ENCODE measurements at regions not wholly inside any gene's neighbourhood (a gene's known extent, or its start where the extent isn't known, plus 50 kb on each side); places are given as distances from the start of the nearest gene placed in this dataset.

DNA sequence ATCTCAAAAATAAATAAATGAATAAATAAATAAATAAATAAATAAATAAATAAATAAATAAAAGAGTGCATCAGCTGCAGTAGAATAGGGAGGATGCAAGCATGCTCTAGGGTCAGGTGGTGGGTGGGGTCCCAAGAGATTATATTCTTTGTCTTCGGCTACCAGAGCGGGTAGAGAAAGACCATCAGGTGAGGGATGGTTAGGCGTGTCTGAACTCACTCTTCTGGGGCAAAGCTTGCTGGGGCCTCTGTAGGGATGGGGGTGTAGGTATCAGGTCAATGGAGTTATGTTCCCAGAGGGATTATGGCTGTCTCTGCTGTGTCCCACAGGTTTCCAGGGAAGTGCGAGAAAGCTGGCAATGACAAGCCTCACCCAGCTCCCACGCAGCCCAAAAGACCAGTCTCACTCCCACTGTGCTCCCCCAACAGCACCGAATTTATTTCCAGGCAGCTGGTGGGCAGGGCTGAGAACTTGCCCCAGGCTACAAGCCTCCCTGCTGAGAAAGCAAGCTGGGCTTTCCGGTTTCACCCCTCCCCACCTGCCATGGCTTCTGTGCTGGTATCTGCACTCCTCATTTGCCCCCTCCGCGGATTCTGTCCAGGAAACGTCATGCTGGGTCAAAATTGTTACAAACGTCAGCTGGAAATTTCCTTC, 180.8 kb downstream of the LURAP1L start:
- H3K4me3 ChIP-seq: no peak overlapping the region

DNA sequence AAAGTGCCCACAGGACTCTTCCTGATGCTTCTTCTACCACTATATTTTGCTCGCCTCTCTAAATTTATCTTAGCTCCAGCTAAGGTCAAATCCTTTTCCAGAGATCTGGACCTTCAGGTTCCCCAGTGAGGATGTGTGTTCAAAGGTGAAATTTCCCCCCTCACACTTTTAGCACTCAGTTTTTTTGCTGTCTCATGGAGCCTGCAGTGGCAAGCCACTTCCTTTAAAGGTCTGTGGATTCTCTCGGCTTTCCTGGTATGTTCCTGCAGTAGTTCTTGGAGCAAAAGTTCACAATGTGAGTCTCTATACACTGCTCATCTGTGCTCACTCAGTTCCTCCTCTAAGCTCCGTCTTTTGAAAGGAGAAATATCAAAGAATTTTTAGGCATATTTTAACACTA, 181.4 kb downstream of the LURAP1L start:
- Histone ChIP-seq H3K9me3 (no peaks in the 10 kb centered on the region), H3K36me3 (no peaks in the 10 kb centered on the region), H3K4me3 (no peak overlapping the region), H3K27ac (no peak overlapping the region), H3K27me3 (no peaks in the 10 kb centered on the region), H3K4me1 (no peaks in the 10 kb centered on the region)
- TF ChIP-seq POLR2A (IDR thresholded peaks at IDR 0.05) (no peak), POLR2AphosphoS5 (IDR thresholded peaks at IDR 0.05) (no peak), EP300 (IDR thresholded peaks at IDR 0.05) (no peak)
- TF ChIP-seq, protein P1, sequence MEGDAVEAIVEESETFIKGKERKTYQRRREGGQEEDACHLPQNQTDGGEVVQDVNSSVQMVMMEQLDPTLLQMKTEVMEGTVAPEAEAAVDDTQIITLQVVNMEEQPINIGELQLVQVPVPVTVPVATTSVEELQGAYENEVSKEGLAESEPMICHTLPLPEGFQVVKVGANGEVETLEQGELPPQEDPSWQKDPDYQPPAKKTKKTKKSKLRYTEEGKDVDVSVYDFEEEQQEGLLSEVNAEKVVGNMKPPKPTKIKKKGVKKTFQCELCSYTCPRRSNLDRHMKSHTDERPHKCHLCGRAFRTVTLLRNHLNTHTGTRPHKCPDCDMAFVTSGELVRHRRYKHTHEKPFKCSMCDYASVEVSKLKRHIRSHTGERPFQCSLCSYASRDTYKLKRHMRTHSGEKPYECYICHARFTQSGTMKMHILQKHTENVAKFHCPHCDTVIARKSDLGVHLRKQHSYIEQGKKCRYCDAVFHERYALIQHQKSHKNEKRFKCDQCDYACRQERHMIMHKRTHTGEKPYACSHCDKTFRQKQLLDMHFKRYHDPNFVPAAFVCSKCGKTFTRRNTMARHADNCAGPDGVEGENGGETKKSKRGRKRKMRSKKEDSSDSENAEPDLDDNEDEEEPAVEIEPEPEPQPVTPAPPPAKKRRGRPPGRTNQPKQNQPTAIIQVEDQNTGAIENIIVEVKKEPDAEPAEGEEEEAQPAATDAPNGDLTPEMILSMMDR (IDR thresholded peaks at IDR 0.05): no peak
- DNase-seq (ENCODE audit: low spot score in 2 of 2): no peak
- 62% methylated on average over 3 of the region's 3 CpGs for WGBS

More for the DNA sequence above, 180.8 kb downstream of the LURAP1L start:
- Histone ChIP-seq H3K36me3 (no peaks in the 10 kb centered on the region), H3K27me3 (no peaks in the 10 kb centered on the region), H3K4me1 (no peaks in the 10 kb centered on the region), H3K9me3 (no peaks in the 10 kb centered on the region), H3K27ac (no peak overlapping the region)
- 67% methylated on average over 10 of the region's 11 CpGs for WGBS
- no peak for DNase-seq (ENCODE audit: low spot score in 2 of 2)
- no peak for TF ChIP-seq EP300 (IDR thresholded peaks at IDR 0.05)

DNA sequence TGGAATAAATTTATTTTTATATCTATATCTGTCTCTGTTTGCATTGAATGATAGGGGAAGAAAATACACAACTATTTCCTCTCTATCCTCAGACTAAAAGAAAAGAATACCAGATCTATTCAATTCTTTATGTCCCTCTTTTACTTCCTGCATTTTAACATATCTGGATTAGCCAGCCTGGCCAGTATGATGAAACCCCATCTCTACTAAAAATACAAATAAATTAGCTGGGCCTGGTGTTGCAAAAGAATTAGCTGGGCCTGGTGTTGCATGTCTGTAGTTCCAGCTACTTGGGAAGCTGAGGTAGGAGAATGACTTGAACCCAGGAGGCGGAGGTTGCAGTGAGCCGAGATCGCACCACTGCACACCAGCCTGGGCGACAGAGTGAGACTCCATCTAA, 182.0 kb downstream of the LURAP1L start:
- H3K9me3 ChIP-seq: no peaks in the 10 kb centered on the region

DNA sequence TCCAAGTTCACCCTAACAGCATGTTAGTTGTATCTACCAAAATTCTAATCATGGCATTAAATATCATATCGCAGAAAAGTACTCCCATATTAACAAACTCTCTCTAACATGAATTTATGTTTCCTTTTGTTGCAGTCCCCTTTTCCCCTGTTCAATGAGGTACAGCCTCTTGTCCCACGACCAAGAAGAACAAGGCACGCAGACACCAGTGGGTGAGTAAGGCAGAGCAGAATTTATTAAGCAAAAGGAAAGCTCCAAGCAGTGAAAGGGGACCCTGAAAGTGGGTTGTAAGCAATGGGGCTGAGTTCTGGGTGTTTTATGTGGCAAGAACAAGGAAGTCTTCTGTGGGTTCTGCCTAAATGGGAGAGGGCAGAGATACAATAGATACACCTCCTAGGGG, 183.5 kb downstream of the LURAP1L start:
- TF ChIP-seq POLR2AphosphoS5 (IDR thresholded peaks at IDR 0.05) (no peak), EP300 (IDR thresholded peaks at IDR 0.05) (no peak), POLR2A (IDR thresholded peaks at IDR 0.05) (no peak)
- TF ChIP-seq, protein P1 (IDR thresholded peaks at IDR 0.05): no peak
- no peak for DNase-seq (ENCODE audit: low spot score in 2 of 2)
- Histone ChIP-seq H3K4me3 (no peak overlapping the region), H3K4me1 (no peaks in the 10 kb centered on the region), H3K27ac (no peak overlapping the region), H3K36me3 (no peaks in the 10 kb centered on the region), H3K27me3 (no peaks in the 10 kb centered on the region), H3K9me3 (no peaks in the 10 kb centered on the region)
- WGBS: 98% methylated on average over 3 of the region's 3 CpGs

More for the DNA sequence above, 182.0 kb downstream of the LURAP1L start:
- Histone ChIP-seq H3K27ac (no peak overlapping the region), H3K4me1 (no peaks in the 10 kb centered on the region), H3K36me3 (no peaks in the 10 kb centered on the region), H3K4me3 (no peak overlapping the region), H3K27me3 (no peaks in the 10 kb centered on the region)
- TF ChIP-seq EP300 (IDR thresholded peaks at IDR 0.05) (no peak), POLR2AphosphoS5 (IDR thresholded peaks at IDR 0.05) (no peak), POLR2A (IDR thresholded peaks at IDR 0.05) (no peak)
- TF ChIP-seq, protein P1 (IDR thresholded peaks at IDR 0.05): no peak
- 95% methylated on average over 4 of the region's 4 CpGs for WGBS
- no peak for DNase-seq (ENCODE audit: low spot score in 2 of 2)

DNA sequence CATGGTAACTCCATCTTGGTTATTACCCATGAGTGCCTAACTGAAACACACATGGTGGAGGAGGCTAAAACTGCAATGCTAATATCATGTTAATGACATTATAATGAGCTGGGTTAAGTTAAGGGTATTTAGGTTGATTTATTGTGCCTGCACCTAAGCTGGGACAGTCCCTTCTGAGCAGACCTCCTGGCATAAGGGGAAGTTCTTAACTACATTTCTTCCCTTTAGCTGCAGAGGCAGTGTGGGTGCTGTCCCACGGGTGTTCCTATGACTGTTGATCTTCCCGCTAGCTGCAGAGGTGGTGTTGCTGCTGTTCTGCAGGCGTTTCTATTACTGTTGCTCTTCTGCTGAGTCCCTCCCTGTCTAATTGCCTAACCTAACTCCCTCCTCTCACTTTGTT, 183.9 kb downstream of the LURAP1L start:
- Histone ChIP-seq H3K27me3 (no peaks in the 10 kb centered on the region), H3K4me3 (no peak overlapping the region), H3K4me1 (no peaks in the 10 kb centered on the region), H3K27ac (no peak overlapping the region), H3K36me3 (no peaks in the 10 kb centered on the region), H3K9me3 (no peaks in the 10 kb centered on the region)
- no peak for DNase-seq (ENCODE audit: low spot score in 2 of 2)
- TF ChIP-seq, protein P1 (IDR thresholded peaks at IDR 0.05): no peak
- TF ChIP-seq EP300 (IDR thresholded peaks at IDR 0.05) (no peak), POLR2AphosphoS5 (IDR thresholded peaks at IDR 0.05) (no peak), POLR2A (IDR thresholded peaks at IDR 0.05) (no peak)
- whole genome bisulfite sequencing: 63% methylated on average over 3 of the region's 3 CpGs
